ENCODE measurements at regions not wholly inside any gene's neighbourhood (a gene's known extent, or its start where the extent isn't known, plus 50 kb on each side); places are given as distances from the start of the nearest gene placed in this dataset.
"Not testable (repeated sequence)": the region's sequence is repeated elsewhere in the genome, so short reads cannot be mapped to it uniquely, and the experiment has no call there.

DNA sequence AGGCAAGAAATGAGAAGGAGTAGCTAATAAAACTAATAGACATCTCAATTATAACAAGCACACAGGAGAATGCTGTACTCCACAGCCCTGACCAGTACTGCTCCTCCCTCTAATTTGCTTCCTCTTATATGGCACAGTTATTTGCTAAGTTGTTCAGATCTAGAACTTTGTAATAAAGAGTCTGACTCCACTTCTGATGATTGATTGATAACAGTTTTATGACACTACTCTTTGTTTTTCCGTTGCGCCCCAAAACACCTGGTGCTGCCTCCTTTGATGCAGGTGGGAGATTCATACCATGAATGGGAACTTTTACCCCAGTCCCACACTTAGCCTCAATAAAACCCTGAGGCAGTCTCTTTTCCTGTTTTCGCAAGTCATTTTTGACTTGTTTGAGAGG, 777.7 kb downstream of the GBE1 start:
- H3K4me3 Mint-ChIP-seq: no peak overlapping the region
- H3K9me3 Mint-ChIP-seq: peaks cover 2% of the 10 kb centered on the region
- no peaks in the 10 kb centered on the region for H3K4me1 Mint-ChIP-seq
- no peaks in the 10 kb centered on the region for H3K27me3 Mint-ChIP-seq
- H3K36me3 Mint-ChIP-seq: no peaks in the 10 kb centered on the region
- no peak overlapping the region for H3K27ac Mint-ChIP-seq
- ATAC-seq: no peak

- Mint-ChIP-seq H3K9me3 (peaks cover 5% of the 10 kb centered on the region), H3K27me3 (no peaks in the 10 kb centered on the region), H3K36me3 (no peaks in the 10 kb centered on the region), H3K4me3 (no peak overlapping the region), H3K4me1 (no peaks in the 10 kb centered on the region), H3K27ac (no peak overlapping the region)
- no peak for ATAC-seq
Observed at GRCh38 chr3:80978216-80978969, 783.1 kb downstream of the GBE1 start.

GRCh38 chr3:80970292-80970691, 791.2 kb downstream of the GBE1 start:
- no peak for ATAC-seq
- Mint-ChIP-seq H3K4me3 (no peak overlapping the region), H3K36me3 (no peaks in the 10 kb centered on the region), H3K4me1 (no peaks in the 10 kb centered on the region), H3K27me3 (no peaks in the 10 kb centered on the region), H3K27ac (no peak overlapping the region), H3K9me3 (peaks cover 7% of the 10 kb centered on the region)

- Mint-ChIP-seq H3K9me3 (peaks cover 6% of the 10 kb centered on the region), H3K4me3 (no peak overlapping the region), H3K4me1 (no peaks in the 10 kb centered on the region), H3K27me3 (no peaks in the 10 kb centered on the region), H3K36me3 (no peaks in the 10 kb centered on the region), H3K27ac (no peak overlapping the region)
- ATAC-seq: no peak
Observed at GRCh38 chr3:80929576-80929975, 831.9 kb downstream of the GBE1 start.

GRCh38 chr3:80914854-80915253, 846.6 kb downstream of the GBE1 start:
- H3K27me3 Mint-ChIP-seq: no peaks in the 10 kb centered on the region
- no peaks in the 10 kb centered on the region for H3K36me3 Mint-ChIP-seq
- H3K9me3 Mint-ChIP-seq: peaks cover 4% of the 10 kb centered on the region
- no peak overlapping the region for H3K4me3 Mint-ChIP-seq
- no peak overlapping the region for H3K27ac Mint-ChIP-seq
- ATAC-seq: no peak
- H3K4me1 Mint-ChIP-seq: no peaks in the 10 kb centered on the region

- no peak overlapping the region for H3K4me3 Mint-ChIP-seq
- H3K36me3 Mint-ChIP-seq: no peaks in the 10 kb centered on the region
- no peak for ATAC-seq
- H3K4me1 Mint-ChIP-seq: no peaks in the 10 kb centered on the region
- H3K27me3 Mint-ChIP-seq: no peaks in the 10 kb centered on the region
- H3K9me3 Mint-ChIP-seq: no peaks in the 10 kb centered on the region
- H3K27ac Mint-ChIP-seq: no peak overlapping the region
Observed at GRCh38 chr3:80898211-80898610, 863.2 kb downstream of the GBE1 start.

- not testable (repeated sequence) for H3K36me3 Mint-ChIP-seq, H3K27ac Mint-ChIP-seq, ATAC-seq, H3K4me3 Mint-ChIP-seq, H3K27me3 Mint-ChIP-seq, H3K4me1 Mint-ChIP-seq, H3K9me3 Mint-ChIP-seq
Observed at GRCh38 chr3:80897005-80897404, 864.4 kb downstream of the GBE1 start.

- Mint-ChIP-seq H3K27me3 (no peaks in the 10 kb centered on the region), H3K36me3 (no peaks in the 10 kb centered on the region), H3K27ac (no peak overlapping the region), H3K9me3 (peaks cover 5% of the 10 kb centered on the region), H3K4me3 (no peak overlapping the region), H3K4me1 (no peaks in the 10 kb centered on the region)
- ATAC-seq: no peak
Observed at GRCh38 chr3:80890571-80890970, 870.9 kb downstream of the GBE1 start.

DNA sequence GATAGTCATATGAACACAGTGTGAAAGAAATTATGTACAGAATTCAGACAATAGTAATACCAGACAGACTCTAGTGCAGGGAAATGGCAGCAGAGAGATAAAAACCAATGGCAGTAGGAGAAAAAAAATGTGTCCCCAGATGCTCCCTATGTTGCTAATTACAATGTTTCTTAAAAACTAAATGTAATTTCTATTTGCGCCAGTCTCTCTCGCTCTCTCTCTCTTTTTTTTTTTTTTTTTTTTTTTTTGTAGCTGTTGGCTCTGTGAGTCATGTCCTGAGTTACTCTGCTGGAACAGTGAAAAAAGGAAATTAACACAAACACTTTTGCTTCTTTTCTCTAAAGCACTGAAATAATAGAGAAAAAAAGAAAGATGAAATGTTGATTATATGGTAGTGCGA, 871.9 kb downstream of the GBE1 start:
- Mint-ChIP-seq H3K27me3 (no peaks in the 10 kb centered on the region), H3K4me1 (no peaks in the 10 kb centered on the region), H3K27ac (no peak overlapping the region), H3K36me3 (no peaks in the 10 kb centered on the region), H3K9me3 (peaks cover 7% of the 10 kb centered on the region), H3K4me3 (no peak overlapping the region)
- no peak for ATAC-seq

- ATAC-seq: no peak
- Mint-ChIP-seq H3K27me3 (no peaks in the 10 kb centered on the region), H3K36me3 (no peaks in the 10 kb centered on the region), H3K4me3 (no peak overlapping the region), H3K9me3 (peaks cover 7% of the 10 kb centered on the region), H3K27ac (no peak overlapping the region), H3K4me1 (no peaks in the 10 kb centered on the region)
Observed at GRCh38 chr3:80870476-80871041, 890.9 kb downstream of the GBE1 start.

DNA sequence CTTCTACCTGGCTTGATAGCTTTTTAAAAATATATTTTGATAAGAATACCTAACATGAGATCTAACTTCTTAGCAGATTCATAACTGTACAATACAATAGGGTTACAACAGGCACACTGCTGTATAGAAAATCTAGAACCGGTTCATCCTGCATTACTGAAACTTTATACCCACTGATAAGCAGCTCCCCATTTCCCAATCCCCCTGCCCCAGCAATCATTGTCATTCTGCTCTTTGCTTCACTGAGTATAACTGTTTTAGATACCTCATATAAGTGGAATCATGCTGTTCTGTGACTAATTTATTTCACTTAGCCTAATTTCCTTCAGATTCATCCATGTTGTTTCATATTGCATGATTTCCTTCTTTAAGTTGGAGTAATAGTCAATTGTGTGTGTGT, 906.0 kb downstream of the GBE1 start:
- no peak for ATAC-seq
- Mint-ChIP-seq H3K36me3 (no peaks in the 10 kb centered on the region), H3K4me1 (no peaks in the 10 kb centered on the region), H3K27ac (no peak overlapping the region), H3K9me3 (no peaks in the 10 kb centered on the region), H3K4me3 (no peak overlapping the region), H3K27me3 (no peaks in the 10 kb centered on the region)

- no peaks in the 10 kb centered on the region for H3K4me1 Mint-ChIP-seq
- no peak for ATAC-seq
- no peaks in the 10 kb centered on the region for H3K36me3 Mint-ChIP-seq
- H3K27ac Mint-ChIP-seq: no peak overlapping the region
- peaks cover 3% of the 10 kb centered on the region for H3K9me3 Mint-ChIP-seq
- H3K4me3 Mint-ChIP-seq: no peak overlapping the region
- H3K27me3 Mint-ChIP-seq: no peaks in the 10 kb centered on the region
Observed at GRCh38 chr3:80836395-80836794, 925.0 kb downstream of the GBE1 start.

DNA sequence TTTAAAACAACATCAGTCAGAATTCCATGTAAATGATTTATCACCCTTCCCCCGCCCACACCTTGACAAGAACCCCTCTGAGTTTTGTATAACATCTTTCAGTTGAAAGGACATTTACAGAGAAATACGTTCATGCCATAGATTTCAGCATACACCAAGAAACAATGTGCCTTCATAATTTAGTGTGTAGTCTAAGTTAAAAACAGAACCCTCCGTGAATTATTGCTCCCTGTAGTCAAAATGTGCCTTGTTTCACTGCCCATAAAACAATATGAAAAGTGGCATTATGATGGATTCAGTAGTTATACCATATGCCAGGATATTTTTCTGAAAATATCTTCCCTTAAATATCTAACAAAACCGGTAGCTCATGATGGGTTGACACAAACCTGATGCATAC, 953.9 kb downstream of the GBE1 start:
- Mint-ChIP-seq H3K4me1 (no peaks in the 10 kb centered on the region), H3K36me3 (no peaks in the 10 kb centered on the region), H3K9me3 (peaks cover 4% of the 10 kb centered on the region), H3K4me3 (no peak overlapping the region), H3K27ac (no peak overlapping the region), H3K27me3 (no peaks in the 10 kb centered on the region)
- ATAC-seq: no peak

DNA sequence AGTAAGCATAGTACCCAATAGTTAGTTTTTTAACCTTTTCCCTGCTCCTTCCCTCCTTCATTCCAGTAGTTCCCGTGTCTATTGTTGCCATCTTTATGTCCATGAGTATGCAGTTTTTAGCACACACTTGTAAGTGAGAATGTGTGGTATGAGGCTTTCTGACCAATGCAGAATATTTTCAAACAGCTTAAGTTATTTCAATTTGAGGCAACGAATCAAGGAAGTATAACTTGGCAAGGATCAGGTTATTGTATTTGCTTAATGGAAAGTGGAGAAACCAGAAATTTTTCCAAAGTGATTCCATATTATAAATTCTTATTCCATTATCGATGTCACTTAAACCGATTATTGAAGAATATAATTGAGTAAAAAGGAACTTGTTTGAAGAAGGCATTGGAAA, 954.8 kb downstream of the GBE1 start:
- Mint-ChIP-seq H3K27ac (no peak overlapping the region), H3K36me3 (no peaks in the 10 kb centered on the region), H3K4me3 (no peak overlapping the region), H3K9me3 (peaks cover 4% of the 10 kb centered on the region), H3K4me1 (no peaks in the 10 kb centered on the region), H3K27me3 (no peaks in the 10 kb centered on the region)
- no peak for ATAC-seq

- no peaks in the 10 kb centered on the region for H3K27me3 Mint-ChIP-seq
- no peak for ATAC-seq
- H3K9me3 Mint-ChIP-seq: peaks cover 3% of the 10 kb centered on the region
- no peak overlapping the region for H3K4me3 Mint-ChIP-seq
- no peak overlapping the region for H3K27ac Mint-ChIP-seq
- H3K4me1 Mint-ChIP-seq: no peaks in the 10 kb centered on the region
- H3K36me3 Mint-ChIP-seq: no peaks in the 10 kb centered on the region
Observed at GRCh38 chr3:80788914-80789313, 972.5 kb downstream of the GBE1 start.

GRCh38 chr3:80785875-80786274, 975.6 kb downstream of the GBE1 start:
- Mint-ChIP-seq H3K27me3 (no peaks in the 10 kb centered on the region), H3K4me3 (no peak overlapping the region), H3K9me3 (no peaks in the 10 kb centered on the region), H3K36me3 (no peaks in the 10 kb centered on the region), H3K27ac (no peak overlapping the region), H3K4me1 (no peaks in the 10 kb centered on the region)
- no peak for ATAC-seq

All from stimulated activated memory B cell treated with anti-CD40 and anti-IgM and Interleukin-4, amounts not matched to agents 10 μg/mL and 1 μg/mL and 100 μg/mL, for 72 hours (primary cell).